Heart right ventricle (tissue), 16 donors: ENCODE measurements at regions not wholly inside any gene's neighbourhood (a gene's known extent, or its start where the extent isn't known, plus 50 kb on each side); places are given as distances from the start of the nearest gene placed in this dataset.

Experiments used
- ATAC-seq, 8 donors: fragments of 200-7000 bp; cut with Tn5 transposase; one replicate each; pipeline ENCODE4 v1.9.1; 2020; ENCODE audit warnings: mild to moderate bottlenecking in 8 of 8, moderate library complexity in 8 of 8, moderate number of reproducible peaks in 1 of 8
- DNase-seq, 2 donors: peaks; one replicate each; pipeline ENCODE4 v3.0.0-alpha.2; 2020
- H3K27ac ChIP-seq, 10 donors: fragments of 200-600 bp; sonication (generic) in 2 of 10; one replicate each; pipeline versions ENCODE4 v1.5.0 to v1.8.0; 2020 to 2022; ENCODE audit warnings: mild to moderate bottlenecking in 3 of 10
- H3K27me3 ChIP-seq, 7 donors: fragments of 200-600 bp; one replicate each; pipeline ENCODE4 v1.8.0; 2021 to 2022; ENCODE audit warnings: mild to moderate bottlenecking in 2 of 7
- H3K36me3 ChIP-seq, 9 donors: fragments of 200-600 bp; sonication (generic) in 1 of 9; one replicate each; pipeline versions ENCODE4 v1.5.0 to v1.8.0; 2020 to 2022; ENCODE audit warnings: mild to moderate bottlenecking in 2 of 9
- H3K4me1 ChIP-seq, 9 donors: fragments of 200-600 bp; sonication (generic) in 1 of 9; one replicate each; pipeline versions ENCODE4 v1.5.0 to v1.8.0; 2020 to 2022; ENCODE audit warnings: mild to moderate bottlenecking in 4 of 9
- H3K4me3 ChIP-seq, 10 donors: fragments of 200-600 bp; sonication (generic) in 2 of 10; one replicate each; pipeline versions ENCODE4 v1.5.0 to v1.8.0; 2020 to 2022; ENCODE audit warnings: mild to moderate bottlenecking in 7 of 10, moderate library complexity in 2 of 10
- H3K9me3 ChIP-seq, 11 donors: fragments of 200-600 bp in 10 of 11; sonication (generic) in 2 of 11; one replicate each; pipeline versions ENCODE4 v1.5.0 to v1.8.0; 2013 to 2022; ENCODE audit warnings: mild to moderate bottlenecking in 2 of 11, control low read depth in 1 of 11, moderate library complexity in 1 of 11
- WGBS, 2 donors: extraction: QIAGEN DNeasy Blood & Tissue Kit; methylation state at CpG; one replicate each; pipeline ENCODE4 v1.1.7; 2013; ENCODE audit warnings: inconsistent platforms in 1 of 2; 5-methylcytosine and 5-hydroxymethylcytosine counted together
- intact Hi-C, 10 donors: fragments of 100-400 bp; cut with DNase I; formaldehyde crosslinking; loops; one replicate each; pipeline versions ENCODE4 v1.11.1 to v1.14.2; 2022
- TF ChIP-seq, protein P1 (sequence below), 9 donors: fragments of 200-600 bp; sonication (generic) in 2 of 9; IDR thresholded peaks; one replicate each; pipeline versions ENCODE4 v1.5.0 to v1.8.0; 2021 to 2022; ENCODE audit warnings: antibody characterized with exemption in 9 of 9, mild to moderate bottlenecking in 5 of 9, moderate library complexity in 1 of 9
- donor health status: Arrhythmogenic right ventricular cardiomyopathy.
- donor health status: ischemic (EF 13 %, LVEDD 7.1; RV severe dilation, severe dysfunction).
- donor health status: healthy with polysubstance abuse.
- donor health status: DM: no; HTN: yes; CAD: no.
- donor health status: DM: no; HTN: no; CAD: no.
- donor health status: ischemic (EF 25% LVEDD 6.9; RV normal size, moderate dysfunction).
- donor health status: ischemic (EF 25% LVEDD 5.7; RV mildly dilated, moderate dysfunction).
- donor health status: healthy.
- donor health status: DM: yes; HTN: yes; CAD: no.
- donor health status: Ischemic cardiomyopathy.
- donor health status: ischemic (EF 35%, LVEDD 5.7; RV mildly dilated, moderate dysfunction).
- donor health status: nonischemic (EF 11% LVEDD 7.7; RV severe dilation, severe dysfunction).
- donor health status: DM: yes; HTN: yes; CAD: no.
- donor health status: PGD.
- donor health status: ischemic (EF 29% LVEDD 5.4; RV normal size, mild dysfunction).
- donor health status: nonischemic (EF 23%, LVEDD 6.1; RV moderate dilation, normal function).

DNA sequence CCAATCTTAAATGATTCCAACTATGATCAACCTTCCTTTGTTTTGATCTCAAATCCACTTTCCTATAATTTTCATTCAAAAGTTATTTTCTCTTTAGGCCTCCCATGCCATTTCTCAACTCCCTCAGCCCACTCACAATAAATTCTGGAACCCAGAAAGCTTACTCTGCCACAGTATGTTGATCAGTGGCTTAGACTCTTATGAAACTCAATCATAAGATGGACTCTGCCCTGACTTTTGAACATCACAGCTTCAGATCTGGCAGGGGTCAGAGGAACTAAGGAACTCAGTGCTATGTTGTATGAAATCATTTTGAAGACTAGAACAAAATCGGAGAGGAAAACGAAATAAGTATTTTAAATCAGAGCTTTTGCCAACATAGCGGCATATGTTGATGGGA lies 59.8 kb upstream of the LGALSL start:
- no peak for ATAC-seq
- 98 to 99% methylated on average over 3 of the region's 3 CpGs for WGBS, 2 donors
- intact Hi-C loops, result no loop called here

DNA sequence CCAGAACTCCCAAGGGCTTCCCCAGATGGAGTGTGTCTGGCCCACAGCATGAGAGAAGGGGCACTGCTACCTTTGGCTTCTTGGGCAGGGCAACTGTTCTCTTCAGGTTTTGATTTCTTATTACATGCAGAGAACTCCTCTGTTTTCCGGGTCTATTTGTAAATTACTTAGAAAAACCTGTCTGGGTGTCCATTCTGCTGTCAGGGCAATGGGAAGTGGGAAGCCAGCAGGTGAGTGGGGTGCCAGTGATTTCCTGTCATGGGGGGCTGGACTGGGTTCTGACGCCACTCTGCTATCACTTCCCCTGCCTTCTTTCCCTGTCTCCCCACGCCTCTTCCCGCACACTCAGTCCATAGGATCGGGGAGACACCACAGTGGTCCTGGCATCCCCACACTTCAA lies 58.0 kb upstream of the LGALSL start:
- Histone ChIP-seq H3K27ac (no peak overlapping the region), H3K27me3 (no peaks in the 10 kb centered on the region), H3K9me3 (peaks cover 0 to 8% (median under 1%) of the 10 kb centered on the region in 11 donors), H3K4me3 (no peak overlapping the region), H3K36me3 (no peaks in the 10 kb centered on the region), H3K4me1 (peaks cover 0 to 10% (median under 1%) of the 10 kb centered on the region in 9 donors)
- 87 to 96% methylated on average over 5 of the region's 5 CpGs for WGBS, 2 donors
- intact Hi-C loops, result no loop called here
- TF ChIP-seq, protein P1, sequence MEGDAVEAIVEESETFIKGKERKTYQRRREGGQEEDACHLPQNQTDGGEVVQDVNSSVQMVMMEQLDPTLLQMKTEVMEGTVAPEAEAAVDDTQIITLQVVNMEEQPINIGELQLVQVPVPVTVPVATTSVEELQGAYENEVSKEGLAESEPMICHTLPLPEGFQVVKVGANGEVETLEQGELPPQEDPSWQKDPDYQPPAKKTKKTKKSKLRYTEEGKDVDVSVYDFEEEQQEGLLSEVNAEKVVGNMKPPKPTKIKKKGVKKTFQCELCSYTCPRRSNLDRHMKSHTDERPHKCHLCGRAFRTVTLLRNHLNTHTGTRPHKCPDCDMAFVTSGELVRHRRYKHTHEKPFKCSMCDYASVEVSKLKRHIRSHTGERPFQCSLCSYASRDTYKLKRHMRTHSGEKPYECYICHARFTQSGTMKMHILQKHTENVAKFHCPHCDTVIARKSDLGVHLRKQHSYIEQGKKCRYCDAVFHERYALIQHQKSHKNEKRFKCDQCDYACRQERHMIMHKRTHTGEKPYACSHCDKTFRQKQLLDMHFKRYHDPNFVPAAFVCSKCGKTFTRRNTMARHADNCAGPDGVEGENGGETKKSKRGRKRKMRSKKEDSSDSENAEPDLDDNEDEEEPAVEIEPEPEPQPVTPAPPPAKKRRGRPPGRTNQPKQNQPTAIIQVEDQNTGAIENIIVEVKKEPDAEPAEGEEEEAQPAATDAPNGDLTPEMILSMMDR (IDR thresholded peaks at IDR 0.05), result no peak
- ATAC-seq, result no peak
- no peak for DNase-seq

More for the DNA sequence above, 59.8 kb upstream of the LGALSL start:
- DNase-seq, result no peak
- Histone ChIP-seq H3K4me3 (no peak overlapping the region), H3K4me1 (peaks cover 0 to 6% (median 0%) of the 10 kb centered on the region in 9 donors), H3K27ac (no peak overlapping the region), H3K9me3 (peaks cover 0 to 22% (median 7%) of the 10 kb centered on the region in 11 donors), H3K36me3 (no peaks in the 10 kb centered on the region), H3K27me3 (no peaks in the 10 kb centered on the region)
- TF ChIP-seq, protein P1 (IDR thresholded peaks at IDR 0.05), result no peak

DNA sequence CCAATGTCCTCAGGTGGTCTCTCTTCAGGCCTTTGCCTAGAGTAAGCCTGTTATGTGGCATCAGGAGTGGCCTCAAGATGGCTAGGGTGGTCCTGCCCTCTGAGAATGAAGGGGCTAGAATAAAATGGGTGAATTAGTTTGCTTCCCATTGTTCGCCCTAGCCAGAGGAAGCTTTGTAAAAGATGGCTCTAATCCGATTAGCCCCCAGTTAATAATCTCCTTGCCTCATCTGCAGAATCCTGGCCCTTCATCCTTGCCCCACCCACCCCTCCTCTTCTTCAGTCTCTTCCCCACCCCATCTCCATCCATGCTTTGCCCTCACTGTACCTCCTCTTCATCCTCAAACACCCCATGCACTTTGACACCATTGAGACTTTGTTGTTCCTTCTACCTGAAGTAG lies 57.4 kb upstream of the LGALSL start:
- DNase-seq (no peak), ATAC-seq (no peak)
- 92 to 96% methylated on average over 2 of the region's 2 CpGs for WGBS, 2 donors
- TF ChIP-seq, protein P1 (IDR thresholded peaks at IDR 0.05), result no peak
- Histone ChIP-seq H3K4me1 (peaks cover 0 to 12% (median 4%) of the 10 kb centered on the region in 9 donors), H3K27ac (no peak overlapping the region), H3K4me3 (no peak overlapping the region), H3K27me3 (no peaks in the 10 kb centered on the region), H3K36me3 (no peaks in the 10 kb centered on the region), H3K9me3 (peaks cover 0 to 2% (median 0%) of the 10 kb centered on the region in 11 donors)
- intact Hi-C loops, result no loop called here

DNA sequence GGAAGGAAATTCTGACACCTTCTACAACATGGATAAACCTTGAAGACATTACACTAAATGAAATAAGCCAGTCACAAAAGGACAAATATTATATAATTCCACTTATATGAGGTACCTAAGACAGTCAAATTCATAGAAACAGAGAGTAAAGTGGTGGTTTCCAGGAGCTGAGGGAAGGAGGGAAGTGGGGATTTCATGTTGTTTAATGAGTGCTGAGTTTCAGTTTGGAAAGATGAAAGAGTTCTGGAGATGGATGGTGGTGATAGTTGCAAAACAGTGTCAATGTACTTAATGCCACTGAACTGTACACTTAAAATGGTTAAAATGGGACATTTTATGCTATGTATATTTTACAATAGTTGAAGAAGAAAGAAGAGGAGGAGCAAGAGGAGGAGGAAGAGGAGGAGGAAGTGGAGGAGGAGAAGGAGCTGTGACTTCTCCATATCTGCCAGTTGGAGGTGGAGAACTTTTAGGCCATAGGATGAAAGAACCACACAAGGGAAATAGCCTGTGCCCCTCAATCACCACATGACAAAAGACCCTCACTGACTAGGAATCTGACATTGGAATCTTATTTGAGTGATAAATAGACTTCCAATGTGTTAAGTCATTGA lies 55.3 kb upstream of the LGALSL start:
- intact Hi-C loops, result no loop called here
- no peaks in the 10 kb centered on the region for H3K36me3 ChIP-seq
- TF ChIP-seq, protein P1 (IDR thresholded peaks at IDR 0.05), result no peak
- no peak overlapping the region for H3K27ac ChIP-seq
- DNase-seq (no peak), ATAC-seq (no peak)
- no peak overlapping the region for H3K4me3 ChIP-seq
- H3K9me3 ChIP-seq, result no peaks in the 10 kb centered on the region
- peaks cover 5 to 23% (median 14%) of the 10 kb centered on the region in 9 donors for H3K4me1 ChIP-seq
- no peaks in the 10 kb centered on the region for H3K27me3 ChIP-seq
